Hepatic stellate cell (primary cell): ENCODE measurements at regions not wholly inside any gene's neighbourhood (a gene's known extent, or its start where the extent isn't known, plus 50 kb on each side); places are given as distances from the start of the nearest gene placed in this dataset.

Experiments
- DNase-seq: peaks from one replicate; pipeline ENCODE4 v3.0.0; 2011; ENCODE audit warnings: low spot score

DNA sequence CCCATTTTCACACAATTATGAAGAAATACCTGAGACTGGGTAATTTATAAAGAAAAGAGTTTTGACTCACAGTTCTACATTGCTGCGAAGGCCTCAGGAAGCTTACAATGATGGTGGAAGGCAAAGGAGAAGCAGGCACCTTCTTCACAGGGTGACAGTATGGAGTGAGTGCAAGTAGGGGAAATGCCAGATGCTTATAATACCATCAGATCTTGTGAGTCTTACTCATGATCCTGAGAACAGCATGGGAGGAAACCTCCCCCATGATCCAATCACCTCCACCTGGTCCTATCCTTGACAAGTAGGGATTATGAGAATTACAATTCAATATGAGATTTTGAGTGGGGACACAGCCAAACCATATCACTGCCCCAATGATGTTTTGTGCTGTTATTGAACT lies 189.3 kb upstream of the CRY1 start:
- DNase-seq: no peak

DNA sequence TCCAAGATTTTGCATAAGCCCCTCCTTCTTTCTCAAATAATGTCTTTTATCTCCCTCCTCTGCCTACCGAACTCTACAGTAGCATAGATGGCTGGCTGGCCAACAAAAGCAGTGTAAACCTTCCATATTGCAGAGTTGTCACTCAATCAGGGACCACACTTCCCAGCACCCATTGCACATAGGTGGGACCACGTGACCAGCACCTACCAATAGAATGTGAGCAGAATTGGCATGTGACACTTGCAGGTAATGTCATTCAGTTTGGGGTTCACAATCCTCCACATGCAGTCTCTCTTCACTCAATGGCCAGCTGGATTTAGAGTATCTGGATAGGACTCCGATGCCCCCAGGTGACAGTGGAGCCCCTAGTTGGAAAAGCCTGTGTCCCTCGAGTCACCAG lies 190.3 kb upstream of the CRY1 start:
- DNase-seq: no peak

DNA sequence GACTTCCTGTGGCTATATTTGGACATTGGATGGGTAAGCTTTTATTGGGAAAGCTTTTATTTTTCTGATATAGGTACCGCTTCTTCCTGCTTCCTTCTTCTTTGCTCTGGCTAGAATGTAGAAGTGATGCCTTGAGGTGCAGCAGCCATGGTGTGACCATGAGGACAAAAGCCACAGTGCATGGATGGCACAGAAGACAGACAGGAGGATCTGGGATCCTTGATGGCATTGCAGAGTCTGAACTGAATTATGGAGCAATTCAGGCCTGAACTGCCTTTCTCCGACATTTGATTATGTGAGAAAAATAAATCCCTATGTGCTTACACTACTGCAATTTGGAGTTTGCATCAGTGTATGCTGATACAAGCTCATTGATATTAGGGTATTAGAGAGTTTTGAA lies 191.3 kb upstream of the CRY1 start:
- DNase-seq: no peak

DNA sequence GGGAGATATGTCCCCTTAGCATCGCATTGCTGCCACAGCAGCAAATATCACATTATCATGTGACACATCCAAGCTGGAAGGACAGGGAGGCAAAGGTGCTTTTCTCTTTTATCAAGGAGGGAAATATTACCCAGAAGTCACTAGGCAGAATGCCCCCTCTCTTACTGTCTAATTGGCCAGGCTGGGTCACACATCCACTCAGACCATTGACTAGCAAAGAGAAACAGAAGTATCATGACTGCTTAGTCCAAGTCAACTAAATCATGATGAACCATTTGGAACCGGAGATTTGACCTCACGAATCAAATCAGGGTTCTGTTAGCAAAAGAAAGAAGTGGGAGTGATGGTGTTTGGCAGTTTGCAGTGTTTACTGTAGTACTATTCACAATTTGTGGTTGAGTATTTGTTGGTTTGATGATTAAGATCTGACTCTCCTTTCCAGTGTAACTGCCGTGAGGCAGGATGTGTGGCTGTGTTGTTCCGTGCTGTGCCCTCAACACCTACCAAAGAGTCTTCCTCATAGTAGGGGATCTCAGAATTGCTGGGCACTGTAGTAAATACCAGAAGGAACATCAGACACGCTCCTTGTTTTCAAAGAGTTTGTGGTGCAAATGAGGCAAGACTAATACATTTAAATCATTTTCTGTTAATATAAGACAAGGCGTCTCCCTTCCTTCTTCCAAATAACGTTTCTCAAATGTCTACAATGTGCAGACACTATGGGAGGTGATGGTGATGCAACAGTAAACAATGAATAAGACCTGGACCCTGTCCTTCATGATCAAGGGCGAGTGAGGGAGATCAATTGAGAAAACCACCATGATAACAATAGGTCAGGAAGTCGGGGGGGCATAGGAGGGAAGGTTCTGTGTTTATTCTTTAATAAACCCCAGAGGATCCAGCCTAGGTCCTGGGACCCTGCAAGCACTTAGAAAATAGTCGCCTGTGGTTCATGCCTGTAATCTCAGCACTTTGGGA lies 194.4 kb upstream of the CRY1 start:
- DNase-seq: no peak

DNA sequence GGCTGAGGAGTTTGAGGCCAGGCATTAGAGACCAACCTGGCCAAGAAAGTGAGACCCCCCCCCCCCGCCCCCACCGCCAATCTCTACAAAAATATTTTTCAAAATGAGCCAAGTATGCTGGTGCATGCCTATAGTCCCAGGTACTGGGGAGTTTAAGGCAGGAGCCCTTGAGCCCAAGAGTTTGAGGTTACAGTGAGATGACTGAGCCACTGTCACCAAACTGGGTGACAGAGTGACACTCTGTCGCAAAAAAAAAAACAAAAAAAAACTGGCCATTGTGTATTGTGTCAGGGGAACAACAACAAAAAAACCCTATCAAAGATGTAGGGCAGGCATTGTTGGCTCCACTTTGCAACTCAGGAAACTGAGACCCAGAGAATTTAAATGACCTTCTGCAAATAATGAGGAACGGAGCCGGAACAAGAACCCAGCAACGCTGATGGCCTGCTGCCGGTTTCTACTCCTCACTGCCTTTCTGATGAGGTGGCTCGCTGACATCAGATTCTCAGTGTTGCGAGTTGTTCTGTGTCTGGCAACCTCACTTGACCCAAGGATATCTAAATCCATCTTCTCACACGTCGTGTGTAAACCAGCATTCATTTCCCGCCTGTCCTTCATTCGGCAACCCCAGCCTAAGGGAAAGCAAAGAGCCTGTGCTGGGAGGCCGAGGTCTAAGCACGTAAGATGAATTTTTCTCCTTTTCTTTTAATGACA lies 195.2 kb upstream of the CRY1 start:
- no peak for DNase-seq

DNA sequence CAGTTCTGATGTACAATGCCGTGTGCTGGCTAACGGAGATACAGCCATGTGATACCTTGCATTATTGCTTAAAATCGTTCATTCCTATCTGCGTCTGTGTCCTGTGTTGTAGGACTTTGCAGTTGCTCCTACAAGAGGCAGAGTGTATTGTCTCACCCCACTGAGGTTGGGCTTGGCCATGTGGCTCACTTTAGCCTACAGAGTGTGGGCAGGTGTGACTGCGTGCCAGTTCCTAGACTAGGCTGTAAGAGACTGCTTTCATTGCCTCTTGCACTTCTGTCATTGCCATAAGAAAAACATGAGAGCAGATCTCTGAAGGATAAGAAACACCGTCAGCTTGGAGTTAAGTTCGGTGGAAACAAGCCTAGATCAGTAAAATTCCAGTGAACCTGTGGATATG lies 197.7 kb upstream of the CRY1 start:
- DNase-seq: no peak

- DNase-seq: no peak
These were observed 203.3 kb upstream of the CRY1 start for GRCh38 chr12:107296681-107297089.

DNA sequence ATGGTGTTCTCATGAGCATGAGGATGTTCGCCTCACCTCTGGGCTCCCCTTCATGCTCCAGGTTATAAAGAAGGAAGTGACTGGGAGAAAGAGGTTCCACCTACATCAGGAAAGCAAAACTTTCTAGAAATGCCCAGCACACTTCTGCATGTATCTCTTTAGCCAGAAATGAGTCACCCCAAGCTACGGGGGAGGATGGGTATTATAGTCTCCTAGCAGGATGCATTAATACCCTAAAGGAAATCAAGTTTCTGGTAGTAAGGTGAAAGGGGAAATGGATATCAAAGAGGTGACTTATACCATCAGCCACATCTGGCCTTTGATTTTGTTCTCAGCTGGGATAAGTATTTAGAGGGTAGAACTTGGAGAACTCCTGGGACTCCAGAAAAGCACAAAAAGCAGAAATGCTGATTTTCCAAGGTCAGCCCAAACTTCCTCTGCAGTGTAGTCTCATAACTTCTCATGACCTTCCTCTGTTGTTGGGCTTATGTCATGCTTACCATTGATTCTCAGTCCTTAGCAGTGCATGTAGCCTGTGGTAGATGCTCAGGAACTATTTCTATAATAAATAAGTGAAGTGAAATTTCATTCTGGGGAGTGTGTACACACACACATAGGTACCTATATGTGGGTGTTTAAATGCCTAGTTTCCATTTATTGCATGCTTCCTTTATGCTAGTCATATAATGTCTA lies 209.4 kb upstream of the CRY1 start:
- DNase-seq: no peak

DNA sequence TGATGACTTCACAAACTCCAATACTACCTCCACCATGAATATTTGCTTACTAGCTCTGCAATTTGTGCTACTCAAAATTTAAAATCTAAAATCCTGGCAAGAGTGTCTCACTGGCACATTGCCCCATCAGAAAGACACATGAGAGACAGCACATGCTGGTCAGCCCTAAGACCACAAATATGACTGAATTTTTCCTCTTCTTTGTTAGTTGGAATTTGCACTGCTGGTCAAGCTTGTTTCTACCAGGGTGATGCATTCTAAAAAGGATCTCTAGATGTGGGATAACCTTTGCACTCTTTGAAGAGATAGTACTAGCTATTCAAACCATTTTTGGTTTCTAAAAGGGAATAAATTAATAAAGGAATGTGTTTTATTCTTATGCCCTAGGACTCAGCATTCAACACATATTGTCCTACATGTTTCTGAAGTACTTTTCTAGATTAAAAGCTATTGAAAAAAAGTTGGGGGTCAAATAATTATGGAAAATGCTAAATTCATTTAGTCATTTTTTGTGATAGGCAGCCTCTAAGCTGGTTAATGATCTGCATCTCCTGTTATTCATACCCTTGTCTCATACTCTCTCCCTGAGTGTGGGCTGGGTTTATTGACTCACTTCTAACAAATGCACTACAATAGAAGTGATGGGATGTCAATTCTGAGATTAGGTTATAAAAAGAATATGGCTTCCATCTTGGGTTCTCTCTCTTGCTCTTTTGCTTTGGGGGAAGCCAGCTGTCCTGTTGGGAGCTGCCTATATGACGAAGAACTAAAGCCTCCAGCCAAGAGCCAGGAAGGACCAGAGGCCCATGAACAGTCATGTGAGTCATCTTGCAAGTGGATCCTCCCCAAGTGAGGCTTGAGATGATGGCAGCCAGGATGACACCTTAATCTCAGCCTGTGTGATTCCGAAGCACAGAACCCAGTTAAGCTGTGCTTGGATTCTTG lies 211.5 kb upstream of the CRY1 start:
- no peak for DNase-seq

- DNase-seq: no peak
These were observed 212.9 kb upstream of the CRY1 start for GRCh38 chr12:107306141-107306659.

- DNase-seq: no peak
These were observed 215.0 kb upstream of the CRY1 start for GRCh38 chr12:107308310-107308709.

DNA sequence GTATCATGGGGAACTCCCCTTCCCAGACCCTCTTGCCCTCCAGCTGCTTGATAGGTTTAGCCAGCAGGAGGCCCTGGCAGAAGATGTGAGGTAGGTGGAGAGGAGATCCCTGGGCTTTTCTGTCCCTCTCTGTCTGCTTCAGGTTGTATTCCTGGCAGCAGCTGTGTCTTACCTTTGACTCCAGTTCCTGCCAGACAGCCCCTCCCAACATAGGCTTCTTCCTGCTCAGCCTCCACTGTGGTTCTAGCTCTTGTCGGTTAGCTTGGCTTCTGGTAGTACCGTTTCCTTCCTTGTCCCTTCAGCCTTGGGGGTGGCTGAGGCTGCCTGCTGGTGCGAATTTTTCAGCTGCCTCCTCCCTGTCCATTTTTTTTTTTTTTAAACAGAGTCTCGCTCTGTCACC lies 215.7 kb upstream of the CRY1 start:
- DNase-seq: no peak

DNA sequence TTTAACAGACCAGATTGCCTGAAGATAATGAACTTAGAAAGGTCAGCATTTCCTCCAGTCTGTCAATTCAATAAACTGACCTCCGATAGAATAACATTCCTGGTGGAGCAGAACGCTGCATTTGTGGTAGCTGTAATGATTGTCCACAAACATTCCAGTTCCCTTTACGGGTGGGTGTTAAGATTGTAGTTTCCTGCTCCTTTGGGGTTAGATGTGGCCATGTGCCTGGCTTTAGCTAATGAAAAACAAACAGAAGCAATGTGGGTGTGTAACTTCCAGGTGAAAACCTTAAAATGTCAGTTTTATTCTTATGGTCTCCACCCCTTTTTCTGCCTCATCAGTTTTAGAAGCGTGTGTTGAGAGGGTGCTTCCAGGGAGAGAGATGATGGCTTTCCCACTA lies 217.3 kb upstream of the CRY1 start:
- DNase-seq: no peak

DNA sequence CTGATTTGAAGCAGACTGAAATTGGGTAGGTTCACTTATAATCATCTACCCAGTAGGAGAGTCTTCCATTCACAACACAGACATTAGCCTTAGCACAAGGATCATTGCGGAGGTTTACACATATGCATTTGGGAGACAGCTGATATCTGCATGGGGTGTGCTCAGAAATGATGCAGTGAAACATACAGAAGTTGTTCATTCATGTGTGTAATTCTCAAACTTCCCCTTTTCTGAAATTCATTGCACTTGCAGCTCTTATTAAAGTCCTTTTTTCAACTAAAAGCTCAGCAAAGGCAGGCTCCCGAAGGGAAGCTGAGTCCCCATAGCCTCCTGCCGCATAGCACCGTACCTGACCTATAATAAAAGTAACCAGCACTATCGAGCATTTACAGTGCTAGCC lies 218.3 kb upstream of the CRY1 start:
- no peak for DNase-seq

DNA sequence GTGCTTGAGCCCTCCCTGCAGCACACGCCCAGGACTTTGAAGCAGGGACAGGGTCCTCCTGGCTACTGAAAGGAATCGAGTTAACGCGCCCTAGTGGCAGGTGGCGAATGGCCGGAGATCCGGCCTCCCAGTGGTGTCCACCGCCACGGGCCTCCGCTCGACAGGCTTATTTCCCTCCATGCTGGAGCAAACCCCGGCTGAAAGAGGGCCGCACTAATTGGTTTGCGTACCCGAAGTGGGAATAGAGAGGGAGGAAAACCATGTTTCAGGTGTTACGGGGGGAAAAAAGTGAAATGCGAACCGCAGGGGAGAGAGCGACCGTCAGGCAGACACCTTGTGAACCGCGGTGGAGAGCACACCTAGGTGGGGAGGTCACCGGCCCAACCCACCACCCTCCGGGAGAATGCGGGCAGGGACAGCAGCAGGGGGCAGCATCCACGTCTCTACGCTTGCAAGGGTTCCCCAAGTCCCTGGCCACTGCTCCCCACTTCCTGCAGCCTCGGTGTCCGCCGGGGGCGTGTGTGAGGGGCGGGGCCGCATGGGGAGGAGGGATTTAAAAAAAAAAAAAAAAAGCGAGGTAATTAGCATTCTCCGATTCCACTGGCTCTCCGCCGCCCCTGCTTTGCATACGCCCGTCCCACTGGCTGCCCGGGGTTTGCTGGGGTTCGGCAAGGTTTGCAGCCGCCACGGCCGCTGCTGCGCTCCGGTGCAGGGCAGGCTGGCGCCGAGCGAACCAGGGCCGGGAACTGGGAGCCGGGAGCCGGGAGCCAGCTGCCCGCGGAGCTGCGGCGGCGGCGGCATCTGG lies 224.6 kb upstream of the CRY1 start:
- peak; percentile 40 for DNase-seq

DNA sequence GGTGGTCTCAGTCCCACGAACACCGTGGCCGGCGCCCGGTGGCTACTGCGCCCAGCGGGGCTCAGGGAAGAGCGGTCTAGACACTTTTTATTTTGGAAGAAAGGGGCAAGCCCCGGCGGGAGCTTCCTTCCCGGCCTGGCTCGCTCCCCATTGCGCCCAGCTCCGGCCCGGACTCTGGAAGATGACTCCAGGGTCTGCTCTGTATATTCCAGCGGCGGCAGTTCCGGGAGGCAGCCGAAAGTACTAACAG lies 225.1 kb upstream of the CRY1 start:
- DNase-seq: no peak

DNA sequence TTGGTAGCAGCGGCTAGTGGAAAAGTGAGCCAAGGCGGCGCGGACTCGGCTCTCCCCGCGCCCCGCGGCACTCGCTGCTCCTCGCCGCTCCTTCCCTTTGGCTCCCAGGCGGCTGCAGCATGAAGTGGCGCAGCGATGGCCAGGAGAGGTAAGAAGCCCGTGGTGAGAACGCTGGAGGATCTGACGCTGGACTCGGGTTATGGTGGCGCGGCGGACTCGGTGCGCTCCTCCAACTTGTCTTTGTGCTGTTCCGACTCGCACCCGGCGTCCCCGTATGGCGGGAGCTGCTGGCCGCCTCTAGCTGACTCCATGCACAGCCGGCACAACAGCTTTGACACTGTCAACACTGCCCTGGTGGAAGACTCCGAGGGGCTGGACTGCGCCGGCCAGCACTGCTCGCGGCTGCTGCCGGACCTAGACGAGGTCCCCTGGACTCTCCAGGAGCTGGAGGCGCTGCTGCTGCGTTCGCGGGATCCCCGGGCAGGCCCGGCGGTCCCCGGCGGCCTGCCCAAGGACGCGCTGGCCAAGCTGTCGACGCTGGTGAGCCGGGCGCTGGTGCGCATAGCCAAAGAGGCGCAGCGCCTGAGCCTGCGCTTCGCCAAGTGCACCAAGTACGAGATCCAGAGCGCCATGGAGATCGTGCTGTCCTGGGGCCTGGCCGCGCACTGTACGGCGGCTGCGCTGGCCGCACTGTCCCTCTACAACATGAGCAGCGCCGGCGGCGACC lies 225.6 kb upstream of the CRY1 start:
- DNase-seq: no peak

GRCh38 chr12:107319533-107320032 lies 226.2 kb upstream of the CRY1 start:
- DNase-seq: no peak

DNA sequence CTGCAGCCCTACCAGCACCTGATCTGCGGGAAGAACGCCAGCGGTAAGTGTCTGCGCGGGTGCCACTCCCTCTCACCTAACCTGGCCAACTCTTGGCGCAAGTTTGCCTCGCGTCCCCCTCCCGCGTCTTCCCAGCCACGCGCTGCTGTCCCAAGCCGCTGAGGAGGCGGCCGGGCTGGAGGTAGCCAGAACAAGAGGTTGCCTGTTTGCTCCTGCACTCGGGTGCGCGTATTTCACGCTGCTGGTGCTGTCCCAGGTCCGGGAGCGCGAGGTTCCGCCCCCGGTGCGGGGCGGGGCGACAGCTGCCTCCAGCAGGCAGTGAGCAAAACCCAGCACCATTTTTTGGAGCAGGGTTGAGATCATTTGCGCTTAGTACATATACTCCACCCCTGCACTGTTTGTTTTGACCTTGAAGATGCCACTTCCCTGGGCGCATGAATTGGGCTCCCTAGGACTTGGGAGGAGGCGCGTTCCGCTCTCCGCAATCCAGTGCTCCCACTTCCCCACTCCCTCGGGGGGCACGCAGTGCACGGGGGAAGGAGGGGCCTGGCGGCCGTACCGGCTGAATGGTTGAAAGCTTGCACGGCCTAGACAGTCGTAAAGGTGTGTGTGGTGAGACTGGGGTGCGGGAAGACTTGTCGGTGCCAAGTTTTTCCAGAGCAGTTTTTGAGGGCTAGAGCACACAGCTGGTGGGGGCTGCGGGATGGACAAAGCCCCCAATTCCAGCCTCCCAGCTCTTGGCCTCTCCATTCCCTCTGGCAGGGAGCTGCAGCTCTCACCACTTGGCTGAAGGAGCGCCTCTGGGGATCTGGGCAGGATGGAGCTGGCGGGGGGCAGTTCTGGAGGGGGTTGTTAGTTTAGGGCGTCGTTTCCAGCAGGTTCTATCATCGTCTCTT lies 226.9 kb upstream of the CRY1 start:
- no peak for DNase-seq
